HepG2 (cell line): ENCODE measurements at regions not wholly inside any gene's neighbourhood (a gene's known extent, or its start where the extent isn't known, plus 50 kb on each side); places are given as distances from the start of the nearest gene placed in this dataset.

Experiments
- ATAC-seq: fragments of 200-7000 bp; cut with Tn5 transposase; 3 replicates; pipeline ENCODE4 v1.9.1; 2020; ENCODE audit warnings: mild to moderate bottlenecking, moderate library complexity
- BruUV-seq: library from RNA; stranded (reverse); fragments of 400-500 nt; replicated peaks from 2 replicates; lab custom pipeline; 2021; lab: Mats Ljungman, UMichigan
- CTCF ChIA-PET: fragments of 300-600 bp; formaldehyde crosslinking; extraction: SDS; loops from one replicate; lab custom pipeline; 2021; ENCODE audit warnings: low total read pairs, inconsistent platforms, low intra/inter-chr PET ratio; lab: Yijun Ruan, JAX
- POLR2A ChIA-PET: fragments of 350-600 bp; sonication (Branson Sonifier 250); formaldehyde crosslinking; loops from one replicate; lab custom pipeline; 2020; ENCODE audit warnings: antibody characterized with exemption, inconsistent platforms; lab: Yijun Ruan, JAX
- DNase-seq: peaks from one replicate; pipeline ENCODE4 v3.0.0-alpha.2; 2015; ENCODE audit warnings: low spot score
- FAIRE-seq: peaks from 3 replicates; lab custom pipeline; 2011; peaks lifted over from hg19 to GRCh38; lab: Jason Lieb, UNC
- H2AFZ ChIP-seq: one replicate; pipeline ENCODE4 v1.6.1; 2011; ENCODE audit warnings: low read length, inconsistent platforms
- H3K27ac ChIP-seq: fragments of 300-600 bp; 3 replicates; pipeline ENCODE4 v1.8.0; 2011; ENCODE audit warnings: mixed run types, mild to moderate bottlenecking, mixed read lengths, low read length, inconsistent platforms; ENCODE audit not compliant: insufficient read depth; ENCODE audit errors: extremely low read length
- H3K27me3 ChIP-seq, 2 experiments: fragments of 200-600 bp in 1 of 2; 2 replicates in 1 of 2; 3 replicates in 1 of 2; pipeline versions ENCODE4 v1.6.0 to v1.8.0; 2011; ENCODE audit warnings: low read length in 2 of 2, mild to moderate bottlenecking in 2 of 2, moderate library complexity in 2 of 2, inconsistent platforms in 1 of 2; ENCODE audit not compliant: insufficient read depth in 2 of 2, control insufficient read depth in 1 of 2
- H3K36me3 ChIP-seq, 2 experiments: fragments of 200-600 bp in 1 of 2; replicated peaks in 1 of 2; 2 replicates in 1 of 2; 3 replicates in 1 of 2; pipeline versions ENCODE4 v1.5.1 to v1.8.0; 2011; ENCODE audit warnings: low read length in 2 of 2, inconsistent platforms in 1 of 2; ENCODE audit not compliant: insufficient read depth in 2 of 2, control insufficient read depth in 1 of 2
- H3K4me1 ChIP-seq: 2 replicates; pipeline ENCODE4 v1.5.1; 2012; ENCODE audit warnings: low read length, inconsistent platforms; ENCODE audit not compliant: insufficient read depth
- H3K4me2 ChIP-seq: 2 replicates; pipeline ENCODE4 v1.6.0; 2011; ENCODE audit warnings: low read depth, low read length, inconsistent platforms
- H3K4me3 ChIP-seq, 3 experiments: fragments of 200-600 bp in 1 of 3; sonication (generic), shearing (Covaris generic) in 1 of 3; replicated peaks in 1 of 3; 2 replicates each; pipeline ENCODE4 v1.5.1; 2011 to 2016; ENCODE audit warnings: low read length in 3 of 3, inconsistent platforms in 2 of 3, low read depth in 2 of 3, mild to moderate bottlenecking in 2 of 3, control low read depth in 1 of 3, mixed read lengths in 1 of 3; ENCODE audit not compliant: insufficient read depth in 1 of 3
- H3K79me2 ChIP-seq: one replicate; pipeline ENCODE4 v1.6.1; 2011; ENCODE audit warnings: low read length, inconsistent platforms; ENCODE audit not compliant: insufficient read depth
- H3K9ac ChIP-seq: 2 replicates; pipeline ENCODE4 v1.6.0; 2011; ENCODE audit warnings: mild to moderate bottlenecking, low read depth, low read length, inconsistent platforms; ENCODE audit not compliant: insufficient read depth
- H3K9me3 ChIP-seq: 2 replicates; pipeline ENCODE4 v1.5.1; 2012; ENCODE audit warnings: mild to moderate bottlenecking, low read length
- H4K20me1 ChIP-seq: 2 replicates; pipeline ENCODE4 v1.6.0; 2011; ENCODE audit warnings: inconsistent platforms, mild to moderate bottlenecking, low read length, moderate library complexity; ENCODE audit not compliant: insufficient read depth
- DNMT1 ChIP-seq: sonication (generic); formaldehyde crosslinking; IDR thresholded peaks from 2 replicates; pipeline ENCODE4 v1.5.1; 2020; ENCODE audit warnings: mild to moderate bottlenecking, missing genetic modification reagents
- FLYWCH1 ChIP-seq: sonication (generic); formaldehyde crosslinking; IDR thresholded peaks from 2 replicates; pipeline ENCODE4 v1.8.1; 2023; ENCODE audit warnings: mild to moderate bottlenecking, missing genetic modification reagents
- FOXP1 ChIP-seq, 2 experiments: fragments of 450-650 bp in 1 of 2; IDR thresholded peaks; 2 replicates each; pipeline ENCODE4 v1.6.1; 2017 to 2018; ENCODE audit warnings: antibody characterized with exemption in 1 of 2
- HIC2 ChIP-seq: sonication (generic); formaldehyde crosslinking; IDR thresholded peaks from 2 replicates; pipeline ENCODE4 v1.9.0; 2022; ENCODE audit warnings: low read depth, missing genetic modification reagents
- NBN ChIP-seq: fragments of 450-650 bp; conservative IDR thresholded peaks from 2 replicates; pipeline ENCODE4 v1.6.1; 2017
- NCOA5 ChIP-seq: sonication (generic); formaldehyde crosslinking; IDR thresholded peaks from 2 replicates; pipeline ENCODE4 v1.4.0; 2020; ENCODE audit warnings: missing genetic modification reagents
- NR1H2 ChIP-seq: sonication (generic); formaldehyde crosslinking; IDR thresholded peaks from 2 replicates; pipeline ENCODE4 v1.8.1; 2022; ENCODE audit warnings: low read depth, missing genetic modification reagents, borderline replicate concordance
- PCBP2 ChIP-seq: fragments of 200-400 bp; formaldehyde crosslinking; optimal IDR thresholded peaks from 2 replicates; pipeline ENCODE3; 2018; ENCODE audit warnings: low read length, low read depth; ENCODE audit not compliant: poor library complexity, severe bottlenecking
- PHF8 ChIP-seq: sonication (generic); formaldehyde crosslinking; IDR thresholded peaks from 2 replicates; pipeline ENCODE4 v1.5.0; 2020; ENCODE audit warnings: missing genetic modification reagents
- TEAD2 ChIP-seq: sonication (generic); formaldehyde crosslinking; IDR thresholded peaks from 2 replicates; pipeline ENCODE4 v1.9.0; 2021; ENCODE audit warnings: missing genetic modification reagents
- TEAD3 ChIP-seq: optimal IDR thresholded peaks from 2 replicates; pipeline ENCODE3; 2016; ENCODE audit warnings: borderline replicate concordance
- ZFX ChIP-seq: sonication (generic); formaldehyde crosslinking; IDR thresholded peaks from 2 replicates; pipeline ENCODE4 v1.4.0; 2020; ENCODE audit warnings: mild to moderate bottlenecking, low read depth, missing genetic modification reagents, moderate library complexity
- ZMYM4 ChIP-seq: sonication (generic); formaldehyde crosslinking; IDR thresholded peaks from 2 replicates; pipeline ENCODE4 v1.8.1; 2023; ENCODE audit warnings: mild to moderate bottlenecking, missing genetic modification reagents
- ZNF713 ChIP-seq: sonication (generic); formaldehyde crosslinking; IDR thresholded peaks from 2 replicates; pipeline ENCODE4 v1.4.0; 2020; ENCODE audit warnings: mild to moderate bottlenecking, missing genetic modification reagents
- WGBS: methylation state at CpG from one replicate; pipeline ENCODE4 v1.1.6; 2017; ENCODE audit warnings: low lambda C conversion rate; 5-methylcytosine and 5-hydroxymethylcytosine counted together
- in situ Hi-C: cut with HindIII; loops from 2 replicates; pipeline ENCODE4 v1.10.0; 2017; ENCODE audit warnings: low pct_unique_long_range_greater_than_20kb; ENCODE audit not compliant: extremely low pct_ligation_motif_present
- intact Hi-C: fragments of 100-400 bp; cut with micrococcal nuclease; formaldehyde crosslinking; loops from one replicate; pipeline ENCODE4 v1.10.0; 2022; ENCODE audit not compliant: unreplicated experiment
- TF ChIP-seq, protein P1 (sequence below): sonication (generic); formaldehyde crosslinking; IDR thresholded peaks from 2 replicates; pipeline ENCODE4 v1.4.0; 2020; ENCODE audit warnings: missing genetic modification reagents, mild to moderate bottlenecking, borderline replicate concordance
- TF ChIP-seq, protein P2 (sequence below): IDR thresholded peaks from 2 replicates; pipeline ENCODE4 v1.6.1; 2016; ENCODE audit warnings: mild to moderate bottlenecking, missing biosample characterization, missing genetic modification reagents

GRCh38 chr2:44112096-44112495 is 56.6 kb upstream of the PPM1B start (continued):
- TF ChIP-seq, protein P1, sequence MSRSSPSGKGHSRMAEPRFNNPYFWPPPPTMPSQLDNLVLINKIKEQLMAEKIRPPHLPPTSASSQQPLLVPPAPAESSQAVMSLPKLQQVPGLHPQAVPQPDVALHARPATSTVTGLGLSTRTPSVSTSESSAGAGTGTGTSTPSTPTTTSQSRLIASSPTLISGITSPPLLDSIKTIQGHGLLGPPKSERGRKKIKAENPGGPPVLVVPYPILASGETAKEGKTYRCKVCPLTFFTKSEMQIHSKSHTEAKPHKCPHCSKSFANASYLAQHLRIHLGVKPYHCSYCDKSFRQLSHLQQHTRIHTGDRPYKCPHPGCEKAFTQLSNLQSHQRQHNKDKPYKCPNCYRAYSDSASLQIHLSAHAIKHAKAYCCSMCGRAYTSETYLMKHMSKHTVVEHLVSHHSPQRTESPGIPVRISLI (CRISPR knock-in tag), result no peak
- TF ChIP-seq TEAD2 (CRISPR knock-in tag) (no peak), ZFX (CRISPR knock-in tag) (no peak), ZNF713 (CRISPR knock-in tag) (no peak), PHF8 (CRISPR knock-in tag) (no peak)
- TF ChIP-seq, all 625 proteins: peak for 0

GRCh38 chr2:44116319-44116718 is 52.4 kb upstream of the PPM1B start:
- FAIRE-seq (no peak), ATAC-seq (no peak), DNase-seq (no peak)
- no peak overlapping the region for H3K9ac ChIP-seq
- H3K27ac ChIP-seq, result no peak overlapping the region
- CTCF ChIA-PET, result no interaction called here
- in situ Hi-C loops (no loop called here), intact Hi-C loops (no loop called here)
- WGBS, result 58% methylated on average over 3 of the region's 3 CpGs
- H3K36me3 ChIP-seq, result no peaks in the 10 kb centered on the region
- no peak overlapping the region for H3K4me3 ChIP-seq
- no peaks in the 10 kb centered on the region for H3K27me3 ChIP-seq
- POLR2A ChIA-PET, result no interaction called here
- no peaks in the 10 kb centered on the region for H3K79me2 ChIP-seq
- no peaks in the 10 kb centered on the region for H3K4me1 ChIP-seq
- H2AFZ ChIP-seq, result no peak overlapping the region
- TF ChIP-seq TEAD3 (CRISPR knock-in tag) (no peak), DNMT1 (no peak), NBN (no peak), FLYWCH1 (CRISPR knock-in tag) (no peak), FOXP1 (IDR thresholded peaks at IDR 0.05) (no peak), FOXP1 (CRISPR knock-in tag; IDR thresholded peaks at IDR 0.05) (no peak), PCBP2 (no peak), NR1H2 (CRISPR knock-in tag) (no peak), NCOA5 (no peak), ZMYM4 (CRISPR knock-in tag) (no peak), HIC2 (CRISPR knock-in tag) (no peak)
- TF ChIP-seq, protein P2, sequence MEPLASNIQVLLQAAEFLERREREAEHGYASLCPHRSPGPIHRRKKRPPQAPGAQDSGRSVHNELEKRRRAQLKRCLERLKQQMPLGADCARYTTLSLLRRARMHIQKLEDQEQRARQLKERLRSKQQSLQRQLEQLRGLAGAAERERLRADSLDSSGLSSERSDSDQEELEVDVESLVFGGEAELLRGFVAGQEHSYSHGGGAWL (CRISPR knock-in tag), result no peak
- H3K4me2 ChIP-seq, result no peak overlapping the region
- BruUV-seq, result no TSS peak
- H3K9me3 ChIP-seq, result no peaks in the 10 kb centered on the region
- no peaks in the 10 kb centered on the region for H4K20me1 ChIP-seq
